GM18508 (cell line): ENCODE measurements at regions not wholly inside any gene's neighbourhood (a gene's known extent, or its start where the extent isn't known, plus 50 kb on each side); places are given as distances from the start of the nearest gene placed in this dataset.
"Not testable (repeated sequence)": the region's sequence is repeated elsewhere in the genome, so short reads cannot be mapped to it uniquely, and the experiment has no call there.

ENCODE experiments used
- ATAC-seq: cut with Tn5 transposase; IDR thresholded peaks from one replicate; pipeline ENCODE4 v1.9.1; 2021; ENCODE audit warnings: moderate number of reproducible peaks; ENCODE audit not compliant: insufficient read depth, unreplicated experiment

- no peak for ATAC-seq
Observed at GRCh38 chr4:63348735-63349673, 1060.2 kb downstream of the TECRL start.

- ATAC-seq = no peak
Observed at GRCh38 chr4:63325140-63325539, 1084.1 kb downstream of the TECRL start.

GRCh38 chr4:63316633-63317032 lies 1092.6 kb downstream of the TECRL start:
- ATAC-seq = no peak

- no peak for ATAC-seq
Observed at GRCh38 chr4:63315651-63316050, 1093.6 kb downstream of the TECRL start.

GRCh38 chr4:63308697-63309096 lies 1100.6 kb downstream of the TECRL start:
- ATAC-seq = no peak

GRCh38 chr4:63302792-63303191 lies 1106.5 kb downstream of the TECRL start:
- no peak for ATAC-seq

GRCh38 chr4:63302078-63302477 lies 1107.2 kb downstream of the TECRL start:
- ATAC-seq = no peak

GRCh38 chr4:63296773-63297172 lies 1112.5 kb downstream of the TECRL start:
- no peak for ATAC-seq

GRCh38 chr4:63275491-63275890 lies 1133.8 kb downstream of the TECRL start:
- no peak for ATAC-seq

- ATAC-seq = no peak
Observed at GRCh38 chr4:63269156-63269555, 1140.1 kb downstream of the TECRL start.

GRCh38 chr4:63233671-63234070 lies 1175.6 kb downstream of the TECRL start:
- no peak for ATAC-seq

- ATAC-seq = no peak
Observed at GRCh38 chr4:63232058-63232457, 1177.2 kb downstream of the TECRL start.

- no peak for ATAC-seq
Observed at GRCh38 chr4:63226229-63226628, 1183.0 kb downstream of the TECRL start.

- ATAC-seq = no peak
Observed at GRCh38 chr4:63222466-63222865, 1186.8 kb downstream of the TECRL start.

- ATAC-seq = no peak
Observed at GRCh38 chr4:63221477-63221876, 1187.8 kb downstream of the TECRL start.

- ATAC-seq = no peak
Observed at GRCh38 chr4:63218856-63219255, 1190.4 kb downstream of the TECRL start.

GRCh38 chr4:63214076-63214475 lies 1195.2 kb downstream of the TECRL start:
- ATAC-seq = no peak

- ATAC-seq = no peak
Observed at GRCh38 chr4:63211776-63212479, 1197.3 kb downstream of the TECRL start.

GRCh38 chr4:63211375-63211774 lies 1197.9 kb downstream of the TECRL start:
- ATAC-seq = no peak

GRCh38 chr4:63193029-63193428 lies 1216.2 kb downstream of the TECRL start:
- not testable (repeated sequence) for ATAC-seq

GRCh38 chr4:63171341-63171740 lies 1237.9 kb downstream of the TECRL start:
- no peak for ATAC-seq
